Gastroesophageal sphincter (tissue), 3 donors: ENCODE measurements at regions not wholly inside any gene's neighbourhood (a gene's known extent, or its start where the extent isn't known, plus 50 kb on each side); places are given as distances from the start of the nearest gene placed in this dataset.

ENCODE experiments used
- CTCF ChIP-seq, 4 experiments: fragments of 200-600 bp in 2 of 4; fragments of 450-650 bp in 2 of 4; sonication (generic) in 1 of 4; IDR thresholded peaks; one replicate each; pipeline ENCODE4 v1.5.1; 2017 to 2019; ENCODE audit warnings: antibody characterized with exemption in 4 of 4, mild to moderate bottlenecking in 2 of 4, moderate library complexity in 2 of 4
- POLR2A ChIP-seq, 2 donors: fragments of 450-650 bp; IDR thresholded peaks; one replicate each; pipeline ENCODE4 v1.6.1; 2017; ENCODE audit warnings: antibody characterized with exemption in 2 of 2, mild to moderate bottlenecking in 2 of 2, moderate library complexity in 1 of 2

- TF ChIP-seq CTCF (IDR thresholded peaks at IDR 0.05) (no peak), POLR2A (IDR thresholded peaks at IDR 0.05) (no peak)
These were observed 95.4 kb downstream of the ZNF621 start for GRCh38 chr3:40620151-40620550.
